ENCODE measurements at regions not wholly inside any gene's neighbourhood (a gene's known extent, or its start where the extent isn't known, plus 50 kb on each side); places are given as distances from the start of the nearest gene placed in this dataset.

- no peak for TF ChIP-seq CTCF (IDR thresholded peaks at IDR 0.05; ENCODE audit: poor library complexity)
- TF ChIP-seq EZH2 (IDR thresholded peaks at IDR 0.05; ENCODE audit: borderline replicate concordance): no peak
- TF ChIP-seq EZH2phosphoT487 (IDR thresholded peaks at IDR 0.05; ENCODE audit: low read depth, severe bottlenecking, unreplicated experiment): no peak
Observed at GRCh38 chr20:22672191-22672590, 87.8 kb upstream of the FOXA2 start.

All from hepatocyte (in vitro differentiated cells).